ENCODE measurements at regions not wholly inside any gene's neighbourhood (a gene's known extent, or its start where the extent isn't known, plus 50 kb on each side); places are given as distances from the start of the nearest gene placed in this dataset.

DNA sequence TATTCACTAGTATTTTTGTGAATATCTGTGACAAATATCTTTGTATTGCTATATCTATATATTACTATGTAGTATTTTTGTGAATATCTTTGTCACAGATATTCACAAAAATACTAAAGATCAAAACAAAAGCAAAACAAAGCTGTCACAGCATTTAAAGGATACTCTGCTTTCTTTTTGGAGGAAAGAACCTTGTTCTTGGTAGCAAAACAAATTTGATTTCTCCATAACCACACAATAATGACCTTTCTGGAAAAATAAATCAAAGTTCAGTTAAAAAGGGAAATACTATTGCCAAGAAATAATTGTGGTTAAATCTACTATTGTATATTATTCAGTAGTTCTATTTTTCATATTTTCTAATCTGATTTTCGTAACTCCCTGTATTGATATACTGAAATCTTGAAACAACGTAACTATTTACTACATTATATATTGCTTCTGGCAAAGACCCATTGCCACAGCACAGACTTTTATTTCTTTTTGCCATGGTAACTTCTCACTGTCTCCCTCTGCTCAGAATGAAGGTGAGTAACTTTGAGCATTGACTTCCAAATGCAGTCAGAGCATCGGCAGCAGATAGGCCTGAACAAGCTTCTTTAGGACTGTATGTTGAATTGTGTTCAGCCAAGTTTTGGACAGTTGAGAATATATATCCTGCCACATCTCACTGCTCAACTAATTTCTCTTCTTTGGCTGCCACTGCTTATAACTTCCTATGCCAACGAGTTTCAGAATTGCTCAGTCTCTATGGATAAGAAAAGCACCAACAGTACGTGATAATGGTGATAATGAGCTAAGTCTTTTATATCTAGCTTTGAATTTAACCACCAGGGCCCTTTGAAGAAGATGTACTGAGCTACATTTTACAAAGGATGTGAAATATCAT, 1097.2 kb upstream of the GJE1 start:
- no peak for TF ChIP-seq EZH2 (IDR thresholded peaks at IDR 0.05; ENCODE audit: insufficient read depth, poor library complexity, severe bottlenecking)
- TF ChIP-seq EZH2phosphoT487 (IDR thresholded peaks at IDR 0.05; ENCODE audit: insufficient read depth, low read depth), result no peak

Data from GM23248 (cell line).